NCI-H748 (cell line): ENCODE measurements at regions not wholly inside any gene's neighbourhood (a gene's known extent, or its start where the extent isn't known, plus 50 kb on each side); places are given as distances from the start of the nearest gene placed in this dataset.
A peak's percentile ranks its signal among the peaks of the same experiment; 100 is the strongest.

Source experiments
- DNase-seq: peaks from one replicate; lab custom pipeline; 2025; ENCODE audit not compliant: unreplicated experiment; lab: John Stamatoyannopoulos, UW

DNA sequence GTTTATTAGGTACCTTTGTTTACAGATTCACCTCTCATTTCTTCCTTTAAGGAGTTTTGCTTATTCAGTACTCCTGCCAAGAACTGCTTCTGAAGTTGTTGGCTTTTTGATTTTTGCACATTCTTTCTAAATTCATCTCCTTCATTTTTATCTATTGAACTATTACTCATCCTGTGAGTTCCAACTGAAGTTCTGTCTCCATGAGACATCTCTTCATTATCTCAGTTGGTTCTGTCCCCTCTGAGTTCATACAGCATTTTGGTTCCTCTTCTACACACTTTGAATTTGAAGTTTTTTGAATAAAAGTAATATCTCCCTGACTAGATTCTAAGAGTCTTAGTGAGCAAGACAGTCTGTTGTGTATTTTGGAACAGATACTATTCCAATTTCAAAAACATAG lies 299.7 kb downstream of the OTOL1 start:
- DNase-seq: no peak

DNA sequence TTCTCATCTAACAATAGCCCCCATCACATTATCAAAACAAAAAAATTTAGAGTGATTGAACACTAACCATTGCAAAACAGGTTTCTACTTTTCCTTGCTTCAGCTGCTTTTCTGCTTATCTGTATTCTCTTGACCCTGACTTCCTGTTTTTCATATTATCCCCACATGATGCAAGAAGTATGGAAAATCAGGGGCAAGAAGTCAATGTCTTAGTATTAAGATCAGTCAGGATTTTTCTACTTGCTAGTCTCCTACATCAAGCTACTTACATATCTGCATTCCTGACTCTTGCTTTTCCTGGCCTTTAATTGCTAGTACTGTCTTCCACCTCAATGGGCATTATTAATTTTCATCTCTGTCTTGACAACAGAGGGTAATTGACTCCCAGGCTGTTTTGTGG lies 300.2 kb downstream of the OTOL1 start:
- DNase-seq: no peak

DNA sequence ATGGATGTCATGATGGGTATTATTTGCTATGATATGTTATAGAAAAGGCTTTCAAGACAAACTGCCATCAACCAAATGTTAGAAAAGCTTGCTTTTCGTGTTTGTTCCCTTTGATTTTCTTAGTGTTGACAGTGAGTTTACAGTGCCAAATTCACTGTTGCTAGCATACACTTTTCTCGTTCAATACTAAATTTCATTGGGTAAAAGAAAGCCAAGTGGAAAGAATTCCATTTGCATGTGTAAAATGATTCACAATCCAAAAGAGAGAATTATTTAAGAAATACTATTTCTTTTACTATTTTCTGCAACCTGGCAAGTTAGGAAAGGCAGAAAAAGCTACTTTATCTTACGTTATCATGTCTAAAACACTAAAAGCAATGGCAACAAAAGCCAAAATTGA lies 301.4 kb downstream of the OTOL1 start:
- DNase-seq: no peak

DNA sequence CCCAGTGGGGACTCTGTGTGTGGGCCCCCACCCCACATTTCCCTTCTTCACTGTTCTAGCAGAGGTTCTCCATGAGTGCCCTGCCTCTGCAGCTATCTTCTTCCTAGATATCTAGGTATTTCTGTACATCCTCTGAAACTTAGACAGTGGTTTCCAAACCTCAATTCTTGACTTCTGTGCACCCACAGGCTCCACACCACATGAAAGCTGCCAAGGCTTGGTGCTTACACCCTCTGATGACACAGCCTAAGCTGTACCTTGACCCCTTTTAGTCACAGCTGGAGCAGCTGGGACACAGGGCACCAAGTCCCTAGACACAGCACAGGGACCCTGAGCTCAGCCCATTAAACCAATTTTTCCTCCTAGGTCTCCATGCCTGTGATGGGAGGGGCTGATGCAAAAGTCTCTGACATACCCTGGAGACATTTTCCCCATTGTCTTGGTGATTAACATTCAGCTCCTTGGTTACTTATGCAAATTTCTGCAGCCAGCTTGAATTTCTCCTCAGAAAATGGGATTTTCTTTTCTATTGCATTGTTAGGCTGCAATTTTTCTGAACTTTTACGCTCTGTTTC lies 304.5 kb downstream of the OTOL1 start:
- no peak for DNase-seq

DNA sequence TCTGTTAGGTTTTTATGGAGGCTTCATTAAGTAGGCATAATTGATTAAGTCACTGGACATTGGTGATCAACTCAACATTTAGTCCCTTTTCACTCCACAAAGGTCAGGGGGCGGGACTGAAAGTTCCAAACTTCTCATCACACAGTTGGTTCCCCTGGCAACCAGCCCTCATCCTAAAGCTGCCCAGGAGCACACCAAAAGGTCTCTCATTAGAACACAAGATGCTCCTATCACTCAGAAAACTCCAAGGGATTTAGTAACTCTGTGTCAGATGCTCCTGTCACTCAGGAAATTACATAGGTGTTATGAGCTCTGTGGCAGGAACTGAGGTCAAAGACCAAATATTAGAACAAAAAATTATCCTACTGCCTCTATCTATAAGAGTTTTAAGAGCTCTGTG lies 321.5 kb downstream of the OTOL1 start:
- no peak for DNase-seq

DNA sequence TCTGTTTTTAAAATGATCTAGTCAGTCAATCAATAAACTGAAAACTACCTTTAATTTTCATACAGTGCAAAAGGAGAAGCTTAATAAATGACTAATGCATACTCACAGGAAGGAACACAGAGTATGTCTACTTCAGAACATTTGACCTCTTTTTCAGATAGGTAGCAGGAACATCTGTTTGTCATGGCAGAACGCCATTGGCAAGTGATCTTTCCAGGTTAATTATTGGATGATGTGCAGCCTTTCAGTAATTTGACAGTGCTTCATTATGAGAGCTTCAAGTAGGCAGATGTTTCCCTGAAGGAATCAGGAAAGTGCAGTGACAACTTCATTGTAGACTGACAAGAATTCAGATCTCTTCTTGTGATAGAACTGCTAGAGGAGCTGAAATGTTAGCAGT lies 325.0 kb downstream of the OTOL1 start:
- DNase-seq: peak; percentile 62

DNA sequence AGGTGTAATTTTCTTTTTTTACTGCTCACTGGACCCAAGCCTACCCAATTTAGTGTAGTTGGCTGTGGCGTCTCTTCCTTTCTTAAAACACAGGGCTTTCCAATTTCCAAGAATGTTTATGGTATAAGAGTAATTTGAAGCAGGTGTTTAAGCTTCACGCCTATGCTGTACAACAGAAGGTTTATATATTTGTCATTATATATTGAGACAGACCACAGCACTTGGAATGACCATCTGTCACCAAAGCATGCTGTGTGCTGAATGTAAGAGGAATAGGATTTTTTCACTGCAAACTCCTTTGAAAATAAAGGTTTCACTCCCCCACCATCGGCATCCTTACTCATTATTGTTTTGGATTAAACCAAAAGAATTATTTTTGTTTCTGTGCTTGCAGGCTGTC lies 325.7 kb downstream of the OTOL1 start:
- DNase-seq: peak; percentile 29

DNA sequence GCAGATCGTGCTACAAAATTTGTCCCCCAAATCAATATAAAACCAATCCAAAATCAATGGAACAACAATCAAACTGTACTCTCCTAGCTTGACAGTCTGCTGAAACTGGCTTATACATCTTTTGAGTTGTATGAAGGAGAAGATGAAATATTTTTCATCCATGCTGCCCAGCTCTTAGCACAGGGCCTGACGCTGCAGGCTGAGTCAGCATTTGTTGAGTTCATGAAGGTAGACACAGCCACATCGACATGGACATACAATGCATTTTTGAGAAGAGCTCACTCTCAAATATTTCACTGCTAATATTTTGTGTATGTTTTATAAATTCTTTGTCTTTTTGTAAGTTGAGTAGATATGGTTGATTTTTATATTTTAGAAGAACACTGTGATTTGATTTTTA lies 327.3 kb downstream of the OTOL1 start:
- no peak for DNase-seq

DNA sequence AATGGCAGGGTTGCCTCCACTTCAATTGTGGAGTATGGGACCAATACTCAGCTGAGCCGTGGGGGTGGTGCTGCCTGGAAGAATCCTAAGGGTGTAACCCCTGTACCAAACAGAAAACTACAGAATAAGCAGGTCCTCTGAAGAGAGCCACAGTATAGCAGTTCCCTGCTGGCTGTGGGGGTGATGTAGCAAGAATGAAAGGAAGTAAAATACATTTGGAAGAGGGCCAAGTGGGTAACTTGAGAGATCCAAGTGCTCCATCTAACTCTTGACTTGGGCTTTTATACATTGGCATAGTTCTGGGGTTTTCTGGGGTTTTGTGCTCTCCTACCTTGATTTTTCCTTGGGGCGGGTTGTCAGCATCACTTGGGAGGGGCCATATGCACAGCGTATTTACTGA lies 341.4 kb downstream of the OTOL1 start:
- DNase-seq: peak; percentile 23

DNA sequence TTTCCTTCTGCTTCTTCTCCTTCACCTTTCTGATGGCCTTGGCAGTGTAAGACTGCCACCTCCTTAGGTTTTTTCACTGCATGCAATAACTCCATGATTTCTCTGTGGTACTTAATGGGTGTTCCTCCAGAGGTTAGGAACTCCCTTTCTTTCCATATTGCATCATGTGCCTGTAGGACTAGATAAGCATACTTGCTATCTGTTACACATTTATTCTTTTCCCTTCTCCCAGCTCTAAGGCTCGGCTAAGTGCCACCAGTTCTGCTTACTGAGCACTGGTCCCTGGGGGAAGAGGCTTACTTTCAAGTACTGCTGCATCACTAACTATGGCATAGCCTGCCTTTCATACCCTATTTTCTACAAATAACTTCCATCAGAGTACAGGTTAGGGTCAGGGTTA lies 351.8 kb downstream of the OTOL1 start:
- no peak for DNase-seq

DNA sequence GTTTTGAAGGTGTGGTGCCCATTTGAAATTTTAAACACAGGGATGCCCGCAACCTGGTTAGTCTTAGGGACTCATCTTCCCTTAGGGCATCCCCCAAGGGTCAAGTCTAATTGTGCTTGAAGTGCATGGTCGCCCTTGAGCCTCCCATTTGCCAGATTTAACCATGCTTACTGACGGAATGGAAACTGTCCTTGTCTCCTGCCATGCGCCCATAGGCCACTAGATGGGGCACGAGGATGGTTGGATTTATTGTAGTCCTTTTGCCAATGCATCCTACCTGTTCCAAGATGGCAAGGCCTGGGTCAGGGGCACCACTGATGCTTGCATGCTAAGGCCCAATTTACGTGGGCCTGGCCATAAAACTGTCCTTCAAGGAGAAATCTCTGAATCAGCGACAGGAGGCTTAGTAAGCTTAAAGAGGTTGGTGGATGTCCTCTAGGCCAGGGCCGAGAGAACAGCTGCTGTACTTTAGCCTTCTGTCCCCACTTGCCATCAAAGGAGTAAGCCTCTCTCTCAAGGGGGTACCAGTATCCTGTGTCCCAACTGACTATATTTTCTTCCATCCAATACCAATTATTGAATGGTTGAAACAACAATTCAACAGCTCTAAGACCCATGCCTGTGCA lies 355.4 kb downstream of the OTOL1 start:
- DNase-seq: peak; percentile 53

DNA sequence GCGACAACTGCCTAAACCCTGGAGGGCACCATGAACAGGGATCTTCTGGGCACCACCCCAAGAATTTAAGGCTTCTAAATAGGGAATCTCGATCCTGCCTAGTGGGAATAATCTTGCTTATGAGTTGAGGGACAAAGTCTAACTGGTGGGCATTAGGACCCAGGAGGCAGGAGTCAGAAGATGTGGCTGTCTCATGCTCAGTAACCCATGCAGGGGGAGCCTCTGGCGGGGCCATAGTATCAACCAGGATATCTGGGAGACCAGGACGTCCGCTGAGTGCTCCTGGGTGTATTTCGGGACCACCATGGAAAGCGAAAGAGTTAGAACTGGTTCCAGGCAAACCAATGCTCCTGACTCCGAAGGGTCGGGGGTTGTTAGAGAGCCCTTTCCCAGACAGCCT lies 356.1 kb downstream of the OTOL1 start:
- no peak for DNase-seq

DNA sequence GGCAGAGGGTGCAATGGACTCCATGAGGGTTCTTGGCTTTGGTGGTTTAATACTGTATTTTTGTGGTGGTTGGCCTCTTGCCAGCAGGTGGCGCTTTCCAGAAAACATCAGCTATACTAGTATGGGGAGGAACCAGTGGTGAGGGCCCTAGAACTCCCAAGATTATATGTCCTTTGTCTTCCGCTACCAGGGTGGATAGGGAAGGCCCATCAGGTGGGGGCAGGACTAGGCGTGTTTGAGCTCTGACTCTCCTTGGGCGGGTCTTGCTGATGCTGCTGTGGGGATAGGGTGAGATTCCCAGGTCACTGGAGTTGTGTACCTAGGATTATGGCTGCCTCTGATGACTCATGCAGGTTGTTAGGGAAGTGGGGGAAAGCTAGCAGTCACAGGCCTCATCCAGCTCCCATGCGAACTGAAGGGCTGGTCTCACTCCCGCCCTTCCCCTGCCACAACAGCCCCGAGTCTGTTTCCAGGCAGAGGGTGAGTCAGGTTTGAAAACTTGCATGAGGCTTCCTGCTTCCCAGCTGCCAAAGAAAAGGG lies 357.7 kb downstream of the OTOL1 start:
- peak; percentile 16 for DNase-seq

DNA sequence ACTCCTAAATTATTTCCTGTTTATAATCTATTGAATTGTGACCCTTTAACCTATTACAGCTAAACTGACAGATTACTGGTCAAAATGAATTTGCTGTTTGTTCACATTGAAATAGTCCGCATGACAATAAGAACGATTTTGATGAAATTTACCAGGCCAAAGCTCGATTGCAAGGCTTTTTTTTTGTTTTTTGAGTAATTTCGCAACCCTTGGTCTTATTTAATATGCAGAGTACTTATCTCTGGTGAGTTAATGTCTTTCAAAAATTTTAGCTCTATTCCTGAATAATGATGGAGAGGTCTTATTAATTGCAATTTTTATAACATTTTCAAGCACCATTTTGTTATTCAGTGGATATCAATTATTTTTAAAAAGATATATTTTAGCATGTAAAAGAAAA lies 362.4 kb downstream of the OTOL1 start:
- no peak for DNase-seq

DNA sequence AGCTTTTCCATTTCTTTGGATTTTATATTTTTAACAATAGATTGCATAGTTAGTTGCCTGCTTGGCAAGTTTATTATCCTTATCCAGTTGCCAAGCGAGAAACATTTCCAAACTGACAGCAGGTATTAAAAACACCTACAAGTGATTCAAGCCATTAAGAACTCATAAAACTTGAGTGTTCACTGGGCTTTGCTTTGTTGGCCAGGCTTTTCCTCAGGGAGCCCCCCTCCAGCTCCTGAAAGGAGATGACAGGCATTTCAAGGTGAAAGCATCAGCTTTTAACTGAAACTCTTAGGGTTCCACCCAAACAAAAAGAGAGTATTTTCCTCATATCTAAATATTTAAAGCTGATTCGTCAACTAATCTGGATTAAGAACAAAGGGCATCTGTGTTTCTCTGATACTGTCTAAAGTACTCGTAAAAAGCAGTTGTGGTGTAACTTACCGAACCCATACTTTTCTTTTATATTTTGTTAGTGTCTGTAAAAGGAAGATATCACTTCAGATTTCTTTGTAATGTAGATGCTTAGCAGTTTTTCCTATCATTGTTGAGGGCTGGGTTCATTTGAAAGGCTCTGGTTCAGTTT lies 363.4 kb downstream of the OTOL1 start:
- peak; percentile 14 for DNase-seq

DNA sequence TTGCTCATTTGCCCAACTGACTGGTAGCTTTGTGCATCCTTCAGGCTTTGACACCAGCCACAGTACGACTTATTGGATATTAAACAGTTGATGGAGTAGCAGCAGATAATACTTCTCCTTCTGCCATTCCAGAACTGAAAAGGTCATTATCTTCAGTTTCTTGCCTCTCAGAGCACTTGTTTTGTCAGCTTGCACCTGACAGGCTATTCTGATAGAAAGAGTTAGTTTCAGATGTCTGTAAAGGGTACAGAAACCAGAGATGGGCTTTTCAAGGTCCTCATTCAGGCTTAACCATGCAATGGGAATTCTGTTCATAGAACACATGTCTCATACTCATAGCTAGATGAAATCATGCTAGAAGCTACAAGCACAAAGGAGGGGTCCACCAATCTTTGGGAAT lies 367.2 kb downstream of the OTOL1 start:
- DNase-seq: no peak

DNA sequence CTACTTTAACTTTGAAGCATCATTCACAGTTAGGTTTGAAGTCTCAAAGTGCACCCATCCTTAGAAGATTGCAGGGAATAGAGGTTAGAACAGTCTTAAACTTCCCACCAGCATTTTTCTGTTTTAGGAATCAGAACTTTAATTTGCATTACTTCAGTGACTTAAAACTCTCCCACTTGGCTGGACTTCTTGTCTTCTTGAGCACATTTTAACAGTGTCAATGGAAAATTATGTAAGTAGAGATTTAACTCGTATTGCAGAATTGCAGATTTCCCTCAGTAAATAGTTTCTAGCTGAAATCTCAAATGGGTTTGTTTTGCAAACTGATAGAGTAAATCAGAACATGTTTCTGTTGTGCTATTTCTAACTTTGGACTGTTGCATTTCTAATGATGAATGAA lies 369.6 kb downstream of the OTOL1 start:
- DNase-seq: no peak

DNA sequence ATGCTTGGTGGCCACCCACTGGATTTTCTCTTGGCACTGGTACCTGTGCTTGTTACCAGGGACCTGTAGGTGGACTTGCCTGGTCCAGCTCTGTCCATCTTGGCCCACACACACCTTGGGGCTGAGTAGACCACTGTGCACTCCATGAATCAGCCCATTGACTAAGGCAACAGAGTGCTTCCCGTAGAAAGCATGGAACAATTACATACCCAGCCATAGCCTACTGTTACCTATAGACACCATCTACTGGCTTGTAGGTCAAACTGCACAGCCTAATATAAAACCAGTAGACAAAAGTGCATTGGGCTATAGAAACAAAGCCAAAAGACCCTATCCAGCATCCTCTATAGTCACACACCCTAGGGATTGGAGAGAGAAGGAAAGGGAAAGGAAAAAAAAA lies 378.9 kb downstream of the OTOL1 start:
- DNase-seq: no peak

DNA sequence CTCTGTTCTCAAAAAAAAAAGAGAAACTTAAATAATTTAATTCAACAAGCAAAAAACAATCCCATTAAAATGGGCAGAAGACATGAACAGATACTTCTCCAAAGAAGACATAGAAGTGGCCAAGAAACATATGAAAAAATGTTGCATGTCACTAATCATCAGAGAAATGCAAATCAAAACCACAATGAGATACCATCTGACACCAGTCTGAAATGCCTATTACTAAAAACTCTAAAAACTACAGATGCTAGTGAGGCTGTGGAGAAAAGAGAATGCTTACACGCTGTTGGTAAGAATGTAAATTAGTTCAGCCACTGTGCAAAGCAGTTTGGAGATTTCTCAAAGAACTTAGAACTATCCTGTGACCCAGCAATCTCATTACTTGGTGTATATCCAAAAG lies 382.9 kb downstream of the OTOL1 start:
- no peak for DNase-seq

DNA sequence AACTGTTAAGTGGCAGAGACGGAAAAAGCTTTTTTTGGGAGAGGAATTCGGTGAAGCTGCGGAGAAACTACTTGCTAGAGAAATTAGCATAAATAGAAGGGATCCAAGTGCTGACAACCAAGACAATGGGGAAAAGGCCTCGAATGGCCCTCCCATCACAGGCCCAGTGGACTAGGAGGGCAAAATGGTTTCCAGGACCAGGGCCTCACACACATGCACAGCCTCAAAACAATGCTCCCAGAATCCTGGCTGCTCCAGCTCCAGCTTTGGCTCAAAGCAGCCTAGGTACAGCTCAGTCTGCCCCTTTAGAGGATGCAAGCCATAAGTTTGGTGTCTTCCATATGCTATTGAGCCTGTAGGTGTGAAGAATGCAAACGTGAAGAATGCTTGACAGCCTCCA lies 388.2 kb downstream of the OTOL1 start:
- DNase-seq: no peak

DNA sequence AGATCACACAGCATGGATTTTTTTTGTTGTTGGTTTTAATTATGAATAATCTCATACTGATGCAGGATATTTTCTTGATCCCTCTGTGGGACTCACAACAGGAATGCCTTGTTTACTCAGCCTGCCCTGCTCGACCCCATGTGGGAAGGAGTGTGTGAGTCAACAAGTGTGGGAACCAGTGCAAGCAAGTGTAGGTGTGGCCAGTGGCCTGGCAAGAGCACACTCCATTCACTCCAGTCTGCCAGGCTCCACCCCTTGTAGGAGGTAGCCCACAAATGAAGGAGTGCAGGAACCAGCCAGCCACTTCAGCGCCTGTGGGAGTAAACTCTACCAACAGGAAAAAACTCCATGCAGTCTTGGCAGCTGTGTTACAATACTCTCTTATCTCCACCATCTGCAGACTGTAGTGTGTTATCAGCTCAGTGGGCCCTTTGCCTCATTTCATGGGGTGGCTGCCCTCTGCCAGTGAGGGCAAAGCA lies 393.6 kb downstream of the OTOL1 start:
- DNase-seq: no peak

DNA sequence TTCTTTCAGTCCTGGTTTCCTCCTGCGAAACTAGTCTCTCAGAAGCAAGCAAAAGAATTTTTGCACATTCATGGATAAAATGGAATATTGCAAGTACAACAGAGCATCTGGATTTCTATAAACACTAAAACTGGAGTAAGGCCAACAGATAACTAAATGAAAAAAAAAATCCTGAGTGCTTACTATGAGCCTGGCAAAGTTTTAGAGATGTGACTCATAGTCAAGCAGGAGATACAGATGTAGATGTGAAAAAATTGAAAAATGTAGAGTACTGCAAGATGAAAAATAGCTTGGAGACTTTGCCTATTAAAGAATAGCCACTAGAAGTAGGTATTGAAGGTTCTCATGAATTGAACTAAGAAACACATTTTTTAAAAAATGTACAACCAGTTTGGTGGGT lies 397.4 kb downstream of the OTOL1 start:
- no peak for DNase-seq

DNA sequence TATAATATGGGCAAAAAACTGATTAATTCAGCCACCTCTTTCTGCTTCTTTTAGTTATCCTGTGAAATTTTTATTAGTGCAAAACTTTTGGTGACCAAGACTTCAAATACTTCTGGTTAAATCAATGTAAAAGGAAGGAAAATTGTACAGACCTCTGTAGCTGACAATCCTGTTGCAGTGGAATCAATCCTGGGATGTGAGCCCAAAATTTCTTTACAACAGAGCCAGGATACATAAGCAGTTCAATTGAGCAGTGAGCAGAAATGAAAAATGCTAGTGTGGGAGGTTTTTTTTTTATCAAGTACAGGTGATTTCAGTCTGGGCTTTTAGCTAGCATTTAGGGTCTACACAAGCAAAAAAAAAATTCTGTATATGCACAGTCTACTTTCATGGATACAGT lies 398.0 kb downstream of the OTOL1 start:
- no peak for DNase-seq
